GM23338 (cell line): ENCODE measurements at regions not wholly inside any gene's neighbourhood (a gene's known extent, or its start where the extent isn't known, plus 50 kb on each side); places are given as distances from the start of the nearest gene placed in this dataset.

ENCODE experiments used
- ATAC-seq: fragments of 200-7000 bp; cut with Tn5 transposase; 3 replicates; pipeline ENCODE4 v1.9.1; 2020
- DNase-seq: peaks from one replicate; pipeline ENCODE4 v3.0.0-alpha.2; 2015; ENCODE audit warnings: low spot score
- H2AFZ ChIP-seq: fragments of 200-600 bp; sonication (generic); 2 replicates; pipeline ENCODE4 v1.8.0; 2016; ENCODE audit warnings: antibody characterized with exemption, mild to moderate bottlenecking, moderate library complexity
- H3F3A ChIP-seq: fragments of 200-600 bp; sonication (generic); replicated peaks from 2 replicates; pipeline ENCODE4 v1.8.0; 2017; ENCODE audit warnings: antibody characterized with exemption, mixed run types, low read depth
- H3K27ac ChIP-seq: fragments of 200-600 bp; sonication (generic); 2 replicates; pipeline ENCODE4 v1.6.1; 2016; ENCODE audit warnings: low read depth
- H3K27me3 ChIP-seq: fragments of 200-600 bp; sonication (generic); 2 replicates; pipeline ENCODE4 v1.8.0; 2016; ENCODE audit warnings: mild to moderate bottlenecking, mixed run types, moderate library complexity; ENCODE audit not compliant: insufficient read depth
- H3K36me3 ChIP-seq: fragments of 200-600 bp; sonication (generic); 2 replicates; pipeline ENCODE4 v1.8.0; 2016; ENCODE audit warnings: mild to moderate bottlenecking; ENCODE audit not compliant: insufficient read depth
- H3K4me1 ChIP-seq: fragments of 200-600 bp; sonication (generic); 2 replicates; pipeline ENCODE4 v1.8.0; 2016; ENCODE audit warnings: mild to moderate bottlenecking, moderate library complexity; ENCODE audit not compliant: insufficient read depth
- H3K4me2 ChIP-seq: fragments of 200-600 bp; sonication (generic); 2 replicates; pipeline ENCODE4 v1.7.1; 2017; ENCODE audit warnings: mixed run types
- H3K4me3 ChIP-seq: fragments of 200-600 bp; sonication (generic); 2 replicates; pipeline ENCODE4 v1.6.1; 2016; ENCODE audit warnings: mixed run types
- H3K79me2 ChIP-seq: fragments of 200-600 bp; sonication (generic); replicated peaks from 2 replicates; pipeline ENCODE4 v1.8.0; 2017; ENCODE audit warnings: mild to moderate bottlenecking; ENCODE audit not compliant: insufficient read depth
- H3K9me2 ChIP-seq: fragments of 200-600 bp; sonication (generic); 2 replicates; pipeline ENCODE4 v1.8.0; 2017; ENCODE audit not compliant: insufficient read depth
- H4K20me1 ChIP-seq: fragments of 200-600 bp; sonication (generic); replicated peaks from 2 replicates; pipeline ENCODE4 v1.8.0; 2017; ENCODE audit warnings: mild to moderate bottlenecking; ENCODE audit not compliant: insufficient read depth
- H3K27ac Mint-ChIP-seq: 2 replicates; pipeline ENCODE4 v1.8.0; 2020; ENCODE audit warnings: inconsistent platforms, mild to moderate bottlenecking, moderate library complexity, mixed read lengths
- H3K27me3 Mint-ChIP-seq: 3 replicates; pipeline ENCODE4 v1.8.0; 2022; ENCODE audit warnings: low read depth, mild to moderate bottlenecking, moderate library complexity, mixed read lengths, inconsistent platforms; ENCODE audit not compliant: insufficient read depth, poor library complexity
- H3K36me3 Mint-ChIP-seq: 3 replicates; pipeline ENCODE4 v1.8.0; 2021; ENCODE audit warnings: low read depth, mild to moderate bottlenecking, inconsistent platforms, moderate library complexity, mixed read lengths
- H3K4me1 Mint-ChIP-seq: 3 replicates; pipeline ENCODE4 v1.8.0; 2020; ENCODE audit warnings: mild to moderate bottlenecking, inconsistent platforms, mixed read lengths
- H3K4me3 Mint-ChIP-seq: 3 replicates; pipeline ENCODE4 v1.8.0; 2021; ENCODE audit warnings: moderate library complexity, mild to moderate bottlenecking, inconsistent platforms, mixed read lengths
- H3K9me3 Mint-ChIP-seq: 3 replicates; pipeline ENCODE4 v1.8.0; 2020; ENCODE audit warnings: moderate library complexity, mild to moderate bottlenecking, inconsistent platforms, mixed read lengths
- CREB1 ChIP-seq: fragments of 250-450 bp; sonication (Bioruptor Pico); IDR thresholded peaks from 2 replicates; pipeline ENCODE4 v1.5.0; 2020; ENCODE audit warnings: low read depth, mild to moderate bottlenecking, moderate library complexity
- CTCF ChIP-seq, 2 experiments: fragments of 200-600 bp in 1 of 2; sonication (generic) in 1 of 2; conservative IDR thresholded peaks; 2 replicates each; pipeline versions ENCODE4 v1.5.1 to v1.6.1; 2016 to 2017; ENCODE audit warnings: antibody characterized with exemption in 2 of 2, low read depth in 2 of 2, mild to moderate bottlenecking in 2 of 2, moderate library complexity in 1 of 2
- ETS1 ChIP-seq: IDR thresholded peaks from 2 replicates; pipeline ENCODE4 v1.6.1; 2016; ENCODE audit warnings: antibody characterized with exemption
- EZH2 ChIP-seq: fragments of 200-600 bp; sonication (generic); IDR thresholded peaks from one replicate; pipeline ENCODE4 v1.8.0; 2017; ENCODE audit warnings: antibody characterized with exemption, mild to moderate bottlenecking, low read depth; ENCODE audit not compliant: unreplicated experiment
- EZH2phosphoT487 ChIP-seq: fragments of 200-600 bp; sonication (generic); IDR thresholded peaks from one replicate; pipeline ENCODE4 v1.8.1; 2018; ENCODE audit warnings: antibody characterized with exemption; ENCODE audit not compliant: unreplicated experiment
- NANOG ChIP-seq: IDR thresholded peaks from 2 replicates; pipeline ENCODE4 v1.6.1; 2016; ENCODE audit warnings: antibody characterized with exemption, borderline replicate concordance
- POLR2AphosphoS5 ChIP-seq: IDR thresholded peaks from 2 replicates; pipeline ENCODE4 v1.6.1; 2016; ENCODE audit warnings: antibody characterized with exemption, low read depth
- REST ChIP-seq: IDR thresholded peaks from one replicate; pipeline ENCODE4 v1.6.1; 2018; ENCODE audit warnings: antibody characterized with exemption; ENCODE audit not compliant: unreplicated experiment
- STAT1 ChIP-seq: IDR thresholded peaks from one replicate; pipeline ENCODE4 v1.6.1; 2016; ENCODE audit warnings: antibody characterized with exemption; ENCODE audit not compliant: unreplicated experiment
- ZNF114 ChIP-seq: fragments of 250-450 bp; sonication (Bioruptor Pico); IDR thresholded peaks from 2 replicates; pipeline ENCODE4 v1.5.0; 2020; ENCODE audit warnings: mild to moderate bottlenecking, moderate library complexity
- ZNF331 ChIP-seq: fragments of 250-450 bp; sonication (Bioruptor Pico); IDR thresholded peaks from 2 replicates; pipeline ENCODE4 v1.5.0; 2020; ENCODE audit warnings: low read depth, mild to moderate bottlenecking, moderate library complexity

- Mint-ChIP-seq H3K4me3 (no peak overlapping the region), H3K27ac (no peak overlapping the region), H3K4me1 (no peaks in the 10 kb centered on the region), H3K27me3 (peaks cover 1% of the 10 kb centered on the region), H3K9me3 (peaks cover 67% of the 10 kb centered on the region), H3K36me3 (peaks cover 4% of the 10 kb centered on the region; the same call in 2 of the 3 replicates)
- Histone ChIP-seq H2AFZ (no peak overlapping the region), H3K4me1 (no peaks in the 10 kb centered on the region), H3K36me3 (no peaks in the 10 kb centered on the region), H3F3A (no peaks in the 10 kb centered on the region), H3K4me2 (no peak overlapping the region), H3K4me3 (no peak overlapping the region), H3K79me2 (no peaks in the 10 kb centered on the region), H3K9me2 (no peaks in the 10 kb centered on the region), H4K20me1 (no peaks in the 10 kb centered on the region), H3K27me3 (no peaks in the 10 kb centered on the region), H3K27ac (no peak overlapping the region)
- no peak for DNase-seq
- ATAC-seq = no peak
- no peak for TF ChIP-seq EZH2phosphoT487
- no peak for TF ChIP-seq POLR2AphosphoS5
- TF ChIP-seq REST = no peak
- TF ChIP-seq CTCF (conservative IDR thresholded peaks at IDR 0.05; ENCODE audit: low read depth in 2 of 2) = no peak
- TF ChIP-seq CREB1 = no peak
- TF ChIP-seq ZNF114 (CRISPR knock-in tag) = no peak
Observed at GRCh38 chr1:30490554-30491053, 232.8 kb downstream of the MATN1 start.

- Mint-ChIP-seq H3K27me3 (peaks cover 1% of the 10 kb centered on the region), H3K9me3 (peaks cover 67% of the 10 kb centered on the region), H3K36me3 (peaks cover 4% of the 10 kb centered on the region; the same call in 2 of the 3 replicates), H3K4me3 (no peak overlapping the region), H3K4me1 (no peaks in the 10 kb centered on the region), H3K27ac (no peak overlapping the region)
- Histone ChIP-seq H3K4me2 (no peak overlapping the region), H3K9me2 (no peaks in the 10 kb centered on the region), H3K4me3 (no peak overlapping the region), H2AFZ (no peak overlapping the region), H3K36me3 (no peaks in the 10 kb centered on the region), H3F3A (no peaks in the 10 kb centered on the region), H3K27me3 (no peaks in the 10 kb centered on the region), H3K4me1 (no peaks in the 10 kb centered on the region), H3K79me2 (no peaks in the 10 kb centered on the region), H3K27ac (no peak overlapping the region), H4K20me1 (no peaks in the 10 kb centered on the region)
- DNase-seq (no peak), ATAC-seq (no peak)
- TF ChIP-seq EZH2 = no peak
- TF ChIP-seq CTCF (conservative IDR thresholded peaks at IDR 0.05; ENCODE audit: low read depth in 2 of 2) = no peak
- TF ChIP-seq EZH2phosphoT487 = no peak
- TF ChIP-seq ZNF114 (CRISPR knock-in tag) = no peak
- TF ChIP-seq POLR2AphosphoS5 = no peak
- no peak for TF ChIP-seq STAT1
- no peak for TF ChIP-seq ZNF331
- no peak for TF ChIP-seq CREB1
- no peak for TF ChIP-seq ETS1
- no peak for TF ChIP-seq NANOG
Observed at GRCh38 chr1:30489737-30490389, 233.5 kb downstream of the MATN1 start.
